GM13976 (cell line): ENCODE measurements at regions not wholly inside any gene's neighbourhood (a gene's known extent, or its start where the extent isn't known, plus 50 kb on each side); places are given as distances from the start of the nearest gene placed in this dataset.

ENCODE experiments used
- DNase-seq: peaks from one replicate; pipeline ENCODE4 v3.0.0; 2012; ENCODE audit warnings: low spot score
- CTCF ChIP-seq: IDR thresholded peaks from 2 replicates; pipeline ENCODE4 v1.5.1; 2012; ENCODE audit warnings: borderline replicate concordance, mild to moderate bottlenecking; ENCODE audit not compliant: insufficient read depth; ENCODE audit errors: extremely low read depth, missing control alignments, control extremely low read depth
- in situ Hi-C: fragments of 300-500 bp; cut with MboI; formaldehyde crosslinking; loops from one replicate; pipeline ENCODE4 v1.12.0; 2022; ENCODE audit warnings: low sequenced_read_pairs, mixed read lengths, inconsistent platforms; ENCODE audit not compliant: unreplicated experiment

GRCh38 chr11:109088086-109088485, 333.9 kb upstream of the C11orf87 start:
- DNase-seq = no peak
- TF ChIP-seq CTCF = no peak
- in situ Hi-C loops = no loop called here

GRCh38 chr11:109089144-109089543, 332.8 kb upstream of the C11orf87 start:
- no peak for TF ChIP-seq CTCF
- in situ Hi-C loops = no loop called here
- DNase-seq = no peak

GRCh38 chr11:109093354-109093753, 328.6 kb upstream of the C11orf87 start:
- no peak for TF ChIP-seq CTCF
- DNase-seq = no peak
- in situ Hi-C loops = no loop called here

- DNase-seq = no peak
- in situ Hi-C loops = no loop called here
- TF ChIP-seq CTCF = no peak
These were observed 325.7 kb upstream of the C11orf87 start for GRCh38 chr11:109096266-109096665.

GRCh38 chr11:109106151-109106906, 315.7 kb upstream of the C11orf87 start:
- no peak for DNase-seq
- no peak for TF ChIP-seq CTCF
- in situ Hi-C loops = no loop called here

GRCh38 chr11:109109150-109109549, 312.8 kb upstream of the C11orf87 start:
- no peak for DNase-seq
- no peak for TF ChIP-seq CTCF
- in situ Hi-C loops = no loop called here

GRCh38 chr11:109109571-109110315, 312.2 kb upstream of the C11orf87 start:
- in situ Hi-C loops = no loop called here
- no peak for DNase-seq
- TF ChIP-seq CTCF = no peak
